HG02970 (cell line): ENCODE measurements at regions not wholly inside any gene's neighbourhood (a gene's known extent, or its start where the extent isn't known, plus 50 kb on each side); places are given as distances from the start of the nearest gene placed in this dataset.
"Not testable (repeated sequence)": the region's sequence is repeated elsewhere in the genome, so short reads cannot be mapped to it uniquely, and the experiment has no call there.

ENCODE experiments used
- ATAC-seq: cut with Tn5 transposase; IDR thresholded peaks from one replicate; pipeline ENCODE4 v1.9.1; 2021; ENCODE audit warnings: mild to moderate bottlenecking, moderate library complexity, moderate number of reproducible peaks; ENCODE audit not compliant: unreplicated experiment, low FRiP score

DNA sequence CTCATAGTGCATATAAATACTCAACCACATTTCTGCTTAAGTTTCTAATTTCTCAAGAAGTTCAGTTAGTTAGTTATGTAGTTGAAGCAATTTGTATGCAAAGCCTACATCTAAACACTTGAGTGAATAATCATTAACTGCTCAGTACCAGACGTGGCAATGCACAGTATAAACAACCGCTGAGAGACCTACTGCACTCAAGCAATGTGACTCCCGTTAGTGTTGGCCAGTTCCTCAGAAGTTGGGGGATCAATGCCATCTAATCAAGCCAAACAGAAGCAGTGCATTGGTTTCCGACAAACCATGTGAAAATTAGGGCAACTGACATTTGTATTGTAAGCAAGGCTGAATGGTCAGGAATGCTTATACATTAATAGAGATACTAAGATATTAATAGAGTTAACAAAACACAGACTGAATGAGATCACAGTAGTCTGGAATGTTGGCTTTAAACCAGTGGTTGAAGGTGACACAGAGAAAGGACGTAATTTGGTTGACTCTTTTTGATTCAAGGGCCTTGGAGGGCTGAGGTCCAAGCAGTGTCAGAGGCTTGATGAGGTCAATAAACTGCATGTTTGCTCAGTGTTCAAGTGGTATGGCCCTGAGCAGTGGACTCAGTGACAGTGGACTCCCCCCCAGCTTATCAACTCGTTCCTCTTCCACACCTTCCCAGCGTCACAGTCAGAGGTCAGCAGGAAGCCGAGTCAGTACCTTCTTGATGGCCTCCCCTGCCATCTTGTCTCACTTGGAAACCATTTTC is 255.5 kb downstream of the CTH start:
- ATAC-seq, result no peak

DNA sequence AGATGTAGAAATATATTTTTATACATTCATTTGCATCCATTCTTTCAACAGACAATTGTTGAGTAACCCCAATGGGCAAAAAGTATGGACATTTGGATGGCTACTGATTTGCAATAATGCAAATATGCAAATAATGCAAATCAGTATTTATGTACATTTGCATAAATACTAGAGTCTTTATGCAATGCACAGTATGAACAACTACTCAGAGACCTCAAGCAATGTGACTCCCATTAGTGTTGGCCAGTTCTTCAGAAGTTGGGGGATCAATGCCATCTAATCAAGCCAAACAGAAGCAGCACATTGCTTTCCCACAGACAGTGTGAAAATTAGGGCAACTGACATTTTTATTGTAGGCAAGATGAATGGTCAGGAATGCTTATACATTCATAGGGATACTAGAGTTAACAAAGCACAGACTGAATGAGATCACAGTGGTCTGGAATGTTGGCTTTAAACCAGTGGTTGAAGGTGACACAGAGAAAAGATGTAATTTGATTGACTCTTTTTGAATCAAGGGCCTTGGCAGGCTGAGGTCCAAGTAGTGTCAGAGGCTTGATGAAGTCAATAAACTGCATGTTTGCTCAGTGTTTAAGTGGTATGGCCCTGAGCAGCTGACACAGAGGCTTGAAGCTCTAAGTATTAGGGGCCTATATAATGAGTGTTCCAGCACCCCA is 256.6 kb downstream of the CTH start:
- no peak for ATAC-seq

DNA sequence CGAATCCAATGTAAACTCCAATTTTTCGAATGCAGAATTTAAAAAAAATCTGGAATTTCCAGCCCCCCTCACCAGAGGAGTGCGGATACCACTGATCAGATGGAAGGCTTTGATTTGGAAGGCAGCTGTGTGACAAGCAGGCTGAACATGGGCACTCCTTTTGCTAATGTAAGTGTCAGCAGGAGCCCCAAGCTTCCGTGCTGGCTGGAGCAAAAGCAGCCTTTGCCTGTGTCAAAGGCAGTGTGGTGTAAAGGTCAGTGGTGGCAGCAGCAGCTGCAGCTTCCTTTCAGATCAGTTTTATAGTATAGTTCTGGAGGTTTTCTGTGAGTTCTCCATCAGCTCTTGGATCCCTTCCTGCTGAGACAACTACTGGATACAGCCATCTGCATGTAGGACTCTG is 259.9 kb downstream of the CTH start:
- no peak for ATAC-seq

DNA sequence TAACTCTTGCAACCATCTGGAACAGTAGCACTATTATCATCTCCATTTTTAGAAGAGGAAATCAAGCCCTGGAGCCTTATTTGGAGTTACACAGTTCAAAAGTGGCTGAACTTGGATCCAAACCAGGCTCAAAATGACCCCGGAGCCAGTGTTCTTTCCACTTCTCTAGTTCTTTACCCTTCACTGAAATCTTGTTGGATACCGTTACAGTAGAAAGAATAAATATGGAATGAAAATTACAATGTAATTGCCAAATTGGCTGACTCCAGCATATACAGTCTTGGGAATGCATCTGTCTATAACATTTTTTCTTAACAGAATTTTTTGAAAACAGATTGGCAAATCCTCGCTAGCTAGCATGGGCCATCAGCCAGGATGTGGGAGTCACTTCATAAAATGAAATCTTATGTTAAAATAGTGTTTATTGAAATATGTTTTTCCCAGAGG is 261.4 kb downstream of the CTH start:
- no peak for ATAC-seq

DNA sequence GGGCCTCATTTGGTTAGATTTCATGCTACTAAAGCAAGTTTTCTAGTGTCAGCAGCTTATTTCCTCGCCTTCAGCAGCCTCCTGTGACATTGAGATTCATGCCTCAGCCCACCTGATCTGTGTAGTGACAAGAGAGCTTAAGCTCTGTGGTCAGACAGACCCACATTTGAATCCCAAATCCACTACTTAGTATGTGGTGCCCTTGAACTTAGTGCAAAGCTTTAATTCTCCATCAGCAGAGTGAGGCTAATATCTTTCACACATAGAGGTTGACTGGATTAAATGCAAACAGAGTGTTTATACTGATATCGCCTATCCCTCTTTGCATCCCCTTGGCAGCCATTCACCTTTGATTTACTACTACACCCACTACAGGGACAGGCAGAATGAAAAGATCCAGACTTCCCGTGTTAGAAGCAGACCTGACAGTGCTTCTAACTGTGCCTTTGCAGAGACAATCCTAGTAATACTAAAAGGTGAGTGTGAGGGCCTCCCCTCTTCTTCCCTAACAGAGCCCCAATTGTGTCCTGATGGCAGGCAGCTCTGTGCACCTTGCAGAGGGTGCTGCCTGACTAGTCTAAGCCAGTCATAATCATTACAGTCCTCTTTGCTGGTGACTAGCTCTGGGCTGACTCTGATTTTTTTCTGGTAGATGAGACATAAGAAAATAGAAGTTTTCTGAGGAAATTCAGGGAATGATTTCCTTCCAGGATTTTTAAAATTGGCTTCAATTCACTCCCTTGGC is 264.0 kb downstream of the CTH start:
- no peak for ATAC-seq

DNA sequence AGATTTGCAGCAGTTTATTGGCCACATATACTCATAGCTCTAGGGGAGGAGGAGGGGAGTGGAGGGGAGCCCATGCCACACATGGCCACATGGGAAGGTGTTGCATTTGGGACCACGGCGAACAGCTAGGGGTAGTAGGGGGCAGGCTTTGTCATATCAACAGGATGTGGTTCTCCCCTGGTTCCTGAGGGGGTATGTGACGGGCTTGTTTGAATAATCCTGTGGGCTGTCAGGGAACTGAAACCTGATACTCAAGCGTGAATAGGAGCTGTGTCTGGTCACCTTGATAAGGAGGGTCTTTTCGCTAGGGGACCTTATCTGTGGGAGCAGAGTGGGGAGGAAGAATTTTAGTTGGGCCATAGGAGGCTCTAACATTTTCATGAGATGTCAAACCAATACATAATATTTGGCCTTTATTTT is 264.7 kb downstream of the CTH start:
- no peak for ATAC-seq

DNA sequence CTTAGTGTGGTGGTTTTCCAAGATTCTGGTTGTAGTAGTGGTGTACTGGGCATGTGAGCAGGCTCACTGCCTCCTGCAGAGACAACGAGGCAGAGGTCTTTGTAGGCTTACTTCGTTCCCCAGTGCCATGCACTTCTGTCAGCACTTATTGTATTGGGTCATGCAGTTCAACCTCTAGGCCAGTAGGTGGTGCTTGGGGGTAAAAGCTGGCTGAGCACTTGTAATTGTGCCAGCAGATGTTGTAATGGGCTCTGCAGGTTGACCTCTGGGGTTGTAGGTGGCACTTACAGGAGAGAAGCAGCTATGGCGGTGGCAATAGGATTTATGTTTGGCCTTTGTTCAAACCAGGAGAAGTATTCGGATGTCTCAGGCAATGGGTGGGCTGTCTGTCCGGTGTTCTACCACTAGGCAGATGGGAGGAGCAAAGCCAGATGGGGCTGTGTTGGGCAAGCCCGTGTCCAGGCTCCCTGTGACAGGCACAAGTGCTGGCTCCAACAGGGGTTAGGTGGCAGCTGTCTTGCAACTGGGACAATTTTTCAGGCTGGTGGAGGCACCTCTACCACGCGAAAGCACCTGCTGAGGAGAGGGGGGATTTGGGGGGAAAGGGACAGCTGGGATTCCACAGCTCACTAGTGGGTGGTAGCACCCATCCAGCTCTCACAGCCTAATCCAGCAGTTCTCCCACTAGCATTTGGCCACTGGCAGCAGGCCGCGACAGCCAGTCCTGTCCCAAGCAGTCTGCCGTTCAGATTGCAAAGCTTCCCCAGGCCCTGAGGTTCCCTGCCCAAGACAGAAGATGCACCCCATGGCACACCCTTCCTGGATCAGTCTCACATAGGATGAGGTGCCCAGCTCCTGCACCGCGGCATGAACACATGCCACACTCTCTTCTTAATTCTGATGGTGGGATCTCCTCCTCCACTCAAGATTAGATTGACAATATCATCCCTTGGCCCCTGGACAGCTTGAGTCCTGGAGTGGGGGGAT is 274.5 kb downstream of the CTH start:
- ATAC-seq, result peak; percentile 98

DNA sequence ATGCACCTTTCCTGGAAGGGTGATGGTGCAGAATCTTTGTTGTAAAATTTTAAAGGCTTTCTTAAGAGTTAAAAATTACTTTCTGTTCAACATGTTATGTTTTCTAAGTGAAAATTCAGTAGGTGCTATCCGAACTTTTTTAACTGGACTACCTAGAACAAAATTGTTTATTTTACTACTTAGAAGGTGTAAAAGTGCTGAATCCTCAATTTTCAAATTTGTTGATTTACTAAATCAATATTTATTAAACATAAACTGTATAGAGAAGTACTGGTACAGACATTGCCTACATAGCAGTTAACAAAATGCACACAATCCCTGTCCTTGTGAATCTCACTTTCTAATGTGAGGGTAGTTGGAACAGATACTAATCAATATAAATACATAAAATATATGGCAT is 277.5 kb downstream of the CTH start:
- no peak for ATAC-seq

DNA sequence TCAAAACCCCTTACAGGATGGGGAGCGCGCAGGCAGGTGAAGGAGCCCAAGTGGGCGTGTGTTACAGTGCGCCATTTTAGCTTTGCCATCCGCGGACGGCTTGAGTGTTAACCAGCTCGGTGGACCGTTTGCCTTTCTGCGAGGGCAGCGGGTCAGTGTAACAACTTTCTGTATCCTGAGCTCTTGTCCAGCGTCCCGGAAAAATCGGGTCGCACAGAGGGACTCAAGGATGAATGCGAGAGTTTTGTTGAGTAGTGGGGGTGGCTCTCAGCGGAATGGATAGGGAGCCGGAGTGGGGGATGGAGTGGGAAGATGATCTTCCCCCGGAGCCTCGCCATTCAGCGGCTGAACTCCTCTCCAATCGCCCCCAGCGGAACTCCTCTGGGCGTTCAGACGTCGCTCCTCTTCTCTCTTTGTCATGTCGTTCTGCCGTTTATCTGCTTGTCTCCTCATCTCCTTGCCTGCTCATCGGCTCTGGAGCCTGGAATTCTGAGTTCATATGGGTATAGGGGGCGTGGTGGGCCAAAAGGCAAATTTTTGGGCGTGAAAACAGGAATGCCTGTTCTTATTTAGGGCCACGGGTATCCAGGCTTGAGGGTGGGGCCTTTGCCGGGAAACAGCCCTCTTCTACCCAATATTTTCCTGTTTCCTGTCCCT is 295.4 kb downstream of the CTH start:
- ATAC-seq, result no peak

DNA sequence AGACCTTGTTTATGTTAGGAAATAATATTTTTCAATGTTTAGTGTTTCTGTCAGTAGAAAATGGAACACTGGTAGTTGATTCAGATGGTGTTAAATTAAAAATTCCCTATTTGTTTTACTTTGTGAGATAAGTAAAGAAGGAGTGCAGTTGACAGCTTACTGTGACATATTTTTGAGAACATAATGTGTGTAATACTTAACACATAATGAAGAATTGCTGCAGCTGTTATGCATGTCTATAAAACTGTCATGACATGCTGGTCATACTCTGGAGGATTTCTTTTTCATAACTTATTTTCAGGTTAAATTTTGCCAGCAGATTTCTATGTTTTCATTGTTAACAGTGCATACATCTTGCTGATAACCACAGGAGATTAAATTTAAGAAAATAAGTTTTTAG is 296.1 kb downstream of the CTH start:
- no peak for ATAC-seq

DNA sequence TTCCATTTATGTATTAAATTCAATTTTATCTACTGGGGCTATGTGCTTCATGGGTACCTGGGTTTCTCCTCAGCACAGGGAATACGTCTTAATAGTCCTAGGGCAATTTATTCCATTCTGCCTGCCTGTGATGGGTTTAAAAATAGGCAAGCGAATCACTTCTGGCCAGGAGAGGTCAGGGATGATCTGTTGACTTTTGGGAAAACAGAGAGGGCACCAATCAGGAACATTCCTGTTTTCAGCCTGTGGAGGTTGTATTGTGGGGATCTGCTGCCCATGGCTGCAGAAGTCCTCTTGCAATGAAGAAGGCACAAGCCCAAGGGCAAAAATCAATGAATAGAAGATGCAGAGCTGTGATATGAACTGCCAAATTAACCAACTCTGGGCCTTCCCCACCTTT is 303.1 kb downstream of the CTH start:
- no peak for ATAC-seq

DNA sequence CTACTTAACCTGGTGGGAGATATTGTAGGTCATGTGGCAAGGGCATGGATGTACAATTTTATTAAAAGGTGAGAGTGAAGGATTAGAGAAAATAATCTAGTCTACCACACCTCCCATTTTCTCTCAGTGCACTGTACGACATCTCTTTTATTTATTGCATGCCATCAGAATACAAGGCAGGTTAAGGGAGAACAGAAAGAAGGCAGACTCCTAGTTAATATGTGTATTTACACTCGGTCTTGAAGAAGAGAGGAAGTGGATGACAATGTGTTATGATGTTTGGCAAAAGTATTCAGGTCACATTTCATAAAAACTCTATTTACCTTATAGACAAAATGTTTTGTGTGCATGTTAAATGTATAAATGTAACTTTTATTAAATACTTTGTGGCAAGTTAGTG is 306.1 kb downstream of the CTH start:
- ATAC-seq, result no peak

DNA sequence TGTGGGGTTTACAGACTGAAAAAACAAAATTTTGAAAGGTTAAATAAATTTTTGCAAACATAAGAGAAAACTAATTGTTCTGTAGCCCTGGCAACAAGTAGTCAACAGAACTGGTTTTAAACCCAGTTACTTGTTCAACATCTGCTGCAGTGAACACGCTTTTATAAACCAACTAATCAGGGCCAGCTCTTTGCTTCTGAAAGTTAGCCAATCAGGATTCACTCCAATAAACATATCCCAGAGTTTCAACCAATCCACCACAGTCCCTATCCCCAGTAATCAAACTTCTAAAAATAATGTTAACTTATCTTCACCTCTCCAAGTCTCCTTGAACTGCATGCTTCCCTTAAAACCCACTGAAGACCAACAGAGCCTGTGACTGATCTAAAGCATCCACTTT is 306.6 kb downstream of the CTH start:
- no peak for ATAC-seq

DNA sequence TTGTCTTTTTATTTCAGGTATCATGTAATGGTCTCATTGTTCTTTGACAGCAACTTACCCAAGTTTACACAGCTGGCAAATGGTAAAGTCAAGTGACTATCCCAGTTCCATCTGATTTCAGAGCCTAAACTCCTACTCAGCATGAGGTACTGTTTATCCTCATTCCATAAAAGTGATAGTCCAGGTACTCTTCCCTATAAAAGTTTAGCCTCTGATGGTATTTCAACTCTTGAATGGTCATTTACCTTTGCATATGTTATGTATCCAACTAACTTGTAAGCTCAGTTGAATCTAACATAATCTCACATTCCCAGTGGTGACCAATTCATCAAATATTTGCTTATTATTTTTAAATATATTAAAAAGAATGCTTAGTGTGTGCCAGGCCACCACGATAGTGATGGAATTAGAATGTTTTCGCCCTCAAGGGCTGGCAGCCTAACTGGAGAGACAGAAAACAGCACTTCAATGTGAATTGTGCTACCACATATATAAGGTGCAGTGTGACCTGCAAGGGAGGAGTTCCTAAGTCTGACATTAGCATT is 307.1 kb downstream of the CTH start:
- no peak for ATAC-seq

DNA sequence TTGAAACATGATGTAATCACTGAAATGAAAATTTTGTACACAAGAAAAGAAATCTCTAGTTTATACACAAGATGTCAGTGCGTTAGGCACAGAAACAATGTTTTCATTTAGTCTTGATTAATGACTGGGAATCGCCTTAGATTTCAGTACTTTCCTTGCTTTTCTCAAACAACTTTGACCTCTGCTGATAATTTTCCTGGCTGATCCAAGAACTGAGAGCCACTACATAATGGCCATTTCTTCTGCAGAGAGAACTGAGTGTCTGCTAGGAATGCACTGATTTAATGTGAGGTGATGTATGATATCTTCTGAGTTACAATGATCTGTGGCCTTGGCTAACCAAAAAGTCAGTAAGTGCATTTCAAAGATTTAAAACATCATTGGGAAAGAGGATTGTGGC is 308.1 kb downstream of the CTH start:
- no peak for ATAC-seq

DNA sequence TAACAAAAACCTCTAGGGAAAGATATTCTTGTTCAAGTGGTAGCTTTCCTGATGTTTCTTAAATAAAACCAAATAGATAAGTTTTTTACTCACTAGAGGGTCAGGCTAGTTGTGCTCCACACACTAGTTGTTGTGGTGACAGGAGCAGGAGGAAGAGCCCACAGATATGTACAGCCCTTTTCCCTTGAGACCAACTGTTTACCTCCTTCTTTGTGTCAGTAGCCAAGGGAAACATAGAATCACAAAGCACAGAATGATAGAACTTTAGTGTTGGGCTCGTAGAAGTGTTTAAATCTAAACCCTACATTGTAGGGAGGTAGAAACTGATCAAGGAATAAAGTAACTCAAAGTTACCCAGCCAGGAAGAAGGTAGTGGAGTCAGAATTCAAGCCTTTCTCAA is 309.0 kb downstream of the CTH start:
- ATAC-seq, result no peak

DNA sequence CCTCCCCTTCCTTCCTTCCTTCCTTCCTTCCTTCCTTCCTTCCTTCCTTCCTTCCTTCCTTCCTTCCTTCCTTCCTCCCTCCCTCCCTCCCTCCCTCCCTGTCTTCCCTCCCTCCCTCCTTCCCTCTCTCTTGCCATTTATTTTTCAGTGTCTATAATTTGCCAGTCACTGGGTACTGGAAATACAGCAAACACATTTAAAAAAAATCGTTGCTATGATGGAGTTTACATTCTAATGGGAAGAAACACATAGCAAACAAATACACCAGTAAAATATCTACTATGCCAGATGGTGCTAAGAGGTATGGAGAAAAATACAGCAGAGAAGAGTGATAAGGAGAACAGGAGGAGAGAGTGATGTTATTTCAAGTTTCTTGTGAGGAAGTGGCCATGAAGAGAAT is 309.5 kb downstream of the CTH start:
- no peak for ATAC-seq

DNA sequence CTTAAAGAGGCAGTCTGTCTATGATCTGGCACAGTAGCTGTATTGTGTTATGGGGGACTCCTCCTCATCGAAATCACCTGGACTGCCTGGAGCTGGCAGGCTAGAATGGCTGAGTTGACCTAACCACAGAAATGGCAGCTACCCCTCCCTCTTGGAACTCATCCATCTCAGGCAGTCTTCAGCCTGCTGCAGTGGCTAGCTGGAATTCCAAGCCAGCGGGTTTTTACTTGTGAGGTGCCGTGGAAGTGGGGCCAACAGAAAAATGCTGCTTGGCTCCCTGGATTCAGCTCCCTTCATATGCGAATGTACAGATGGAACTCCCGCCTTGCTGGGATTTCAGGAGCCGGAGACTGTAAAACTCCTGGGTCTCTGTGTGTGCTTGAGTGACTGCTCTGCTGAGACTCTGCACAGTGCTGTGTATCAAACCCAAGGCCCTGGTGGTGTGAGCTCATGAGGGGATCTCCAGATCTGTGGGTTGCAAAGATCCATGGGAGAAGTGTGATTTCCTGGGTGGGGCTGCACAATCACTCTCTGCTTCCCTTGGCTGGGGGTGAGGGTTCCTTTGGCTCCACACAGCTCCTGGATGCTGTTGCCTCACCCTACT is 316.9 kb downstream of the CTH start:
- no peak for ATAC-seq

DNA sequence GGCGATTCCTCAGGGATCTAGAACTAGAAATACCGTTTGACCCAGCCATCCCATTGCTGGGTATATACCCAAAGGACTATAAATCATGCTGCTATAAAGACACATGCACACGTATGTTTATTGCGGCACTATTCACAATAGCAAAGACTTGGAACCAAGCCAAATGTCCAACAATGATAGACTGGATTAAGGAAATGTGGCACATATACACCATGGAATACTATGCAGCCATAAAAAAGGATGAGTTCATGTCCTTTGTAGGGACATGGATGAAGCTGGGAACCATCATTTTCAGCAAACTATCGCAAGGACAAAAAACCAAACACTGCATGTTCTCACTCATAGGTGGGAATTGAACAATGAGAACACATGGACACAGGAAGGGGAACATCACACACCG is 311.1 kb downstream of the PTGER3 start:
- not testable (repeated sequence) for ATAC-seq
